ENCODE measurements at regions not wholly inside any gene's neighbourhood (a gene's known extent, or its start where the extent isn't known, plus 50 kb on each side); places are given as distances from the start of the nearest gene placed in this dataset.
"Not testable (repeated sequence)": the region's sequence is repeated elsewhere in the genome, so short reads cannot be mapped to it uniquely, and the experiment has no call there.

DNA sequence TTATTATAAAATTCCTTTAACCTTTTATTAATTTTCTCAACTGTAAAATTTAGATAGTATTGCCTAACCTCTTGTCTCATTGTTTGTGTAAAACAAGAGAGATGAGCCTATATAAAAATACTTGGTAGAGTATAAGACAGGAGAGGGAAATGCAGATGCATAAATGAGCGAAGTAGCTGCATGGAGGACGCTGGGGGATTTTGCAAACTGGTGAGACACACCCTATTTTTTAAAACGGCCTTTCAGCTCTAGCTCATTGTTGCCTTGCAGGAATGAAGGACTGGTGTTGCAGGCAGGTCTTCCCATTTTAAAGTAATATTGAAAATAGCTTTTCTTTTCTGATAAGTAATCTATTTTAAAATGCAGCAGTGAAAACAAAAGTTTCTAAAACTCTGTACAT, 435.3 kb upstream of the HNRNPA3 start:
- DNase-seq, result no peak

DNA sequence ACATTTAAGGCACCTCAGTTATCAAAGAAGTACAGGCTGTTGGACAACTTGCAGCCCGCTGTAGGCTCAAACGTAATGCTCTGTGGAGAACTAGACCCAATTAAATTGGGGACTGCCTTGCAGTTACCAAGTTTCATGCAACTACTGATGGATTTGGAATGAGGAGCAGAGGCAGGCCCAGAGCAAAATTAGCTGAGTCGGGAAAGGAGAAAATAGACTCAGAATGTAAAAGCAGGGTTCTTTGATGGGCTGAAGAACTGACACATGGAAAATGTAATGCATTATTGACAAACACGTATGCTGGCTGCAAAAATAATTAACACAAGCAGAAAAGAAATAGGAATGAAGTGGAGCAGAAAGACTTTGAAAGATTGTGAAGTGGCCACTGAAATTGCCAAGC, 432.7 kb upstream of the HNRNPA3 start:
- no peak for DNase-seq

DNA sequence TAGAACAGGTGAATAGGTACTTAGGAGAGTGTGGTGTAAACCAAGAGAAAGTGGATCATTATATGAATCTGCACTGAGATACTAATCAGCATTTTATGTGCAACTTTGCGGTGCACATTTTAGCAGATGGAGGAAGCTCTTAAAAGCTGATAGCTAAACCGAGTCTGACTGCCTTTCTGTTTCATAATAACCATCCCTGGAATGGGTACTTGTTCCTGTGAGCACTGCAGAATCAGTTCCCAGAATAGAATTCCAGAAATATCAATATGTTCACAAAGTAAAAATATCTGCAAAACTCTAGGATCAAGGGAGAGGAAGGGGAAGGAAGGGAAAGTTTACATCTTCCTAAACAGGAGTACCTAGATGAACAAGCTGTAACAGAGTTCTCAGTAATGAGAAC, 432.2 kb upstream of the HNRNPA3 start:
- no peak for DNase-seq

DNA sequence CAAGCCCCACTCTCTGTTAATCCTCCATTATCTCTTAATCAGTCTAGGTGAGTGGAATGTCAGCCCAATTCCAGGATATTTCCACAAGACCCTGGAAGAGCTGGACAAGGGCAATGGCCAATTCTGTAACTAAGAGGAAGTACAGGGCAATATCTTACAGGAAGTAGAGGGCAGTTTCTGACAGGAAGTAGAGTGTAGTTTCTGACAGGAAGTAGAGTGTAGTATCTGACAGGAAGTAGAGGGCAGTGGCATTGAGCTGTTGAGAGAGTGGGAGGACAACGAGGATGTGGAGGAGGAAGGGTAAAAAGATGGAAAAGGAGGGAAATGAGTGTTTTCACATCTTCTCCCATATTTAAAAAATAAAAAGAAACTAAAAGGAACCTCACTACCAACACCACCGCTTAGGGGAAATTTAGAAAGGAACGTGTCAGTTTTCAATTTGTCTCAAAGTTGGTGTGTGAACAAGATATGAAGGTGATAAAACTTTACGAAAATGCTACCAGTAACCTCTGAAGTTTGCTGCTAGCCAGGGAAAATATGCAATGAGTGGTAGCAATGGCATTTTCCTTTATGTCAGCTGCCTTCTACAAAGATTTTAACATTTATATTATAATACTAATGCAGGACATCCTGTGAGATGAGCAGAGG, 430.9 kb upstream of the HNRNPA3 start:
- no peak for DNase-seq

DNA sequence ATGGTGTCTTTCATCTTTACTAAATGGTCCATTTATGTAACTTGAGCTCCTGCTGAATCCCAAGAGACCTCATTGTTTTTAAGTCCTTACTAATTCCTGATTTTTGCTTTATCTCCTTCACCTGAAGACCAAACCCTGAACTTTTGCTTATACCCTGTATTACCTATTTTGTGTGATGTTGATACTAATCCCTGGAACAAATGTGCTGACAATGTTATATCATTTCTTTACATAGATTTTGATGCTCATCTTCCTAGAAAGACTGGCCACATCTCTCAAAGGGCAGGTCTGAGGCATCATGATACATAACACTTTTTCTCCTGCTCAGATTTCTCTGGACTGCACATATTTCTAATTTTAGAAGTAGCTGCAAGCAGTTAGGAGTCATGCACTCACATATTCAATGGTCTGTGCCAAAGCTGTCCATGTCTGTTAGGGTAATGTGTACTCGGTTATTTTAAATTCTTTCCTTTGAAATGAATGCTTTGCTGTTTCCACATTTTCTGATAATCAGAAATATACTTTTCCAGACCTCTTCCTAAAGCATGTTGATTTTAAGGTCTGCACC, 427.9 kb upstream of the HNRNPA3 start:
- no peak for DNase-seq

DNA sequence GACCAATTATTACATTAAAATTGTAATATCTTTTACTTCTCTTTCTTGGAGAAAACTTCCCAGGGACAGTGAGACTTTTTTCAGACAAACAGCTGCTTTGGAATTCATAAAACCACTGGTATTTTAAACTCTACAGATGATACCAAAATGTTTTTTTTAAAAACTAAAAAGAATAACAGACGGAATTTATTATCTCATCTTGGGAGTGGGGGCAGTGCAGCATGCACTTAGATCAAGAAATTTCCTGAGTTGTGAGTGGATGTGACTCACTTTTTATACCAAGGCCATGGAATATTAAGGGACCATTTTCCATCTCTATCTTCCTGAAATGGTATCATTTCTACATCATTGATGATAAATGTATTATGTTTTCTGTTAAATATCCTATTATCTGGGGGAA, 422.8 kb upstream of the HNRNPA3 start:
- no peak for DNase-seq

DNA sequence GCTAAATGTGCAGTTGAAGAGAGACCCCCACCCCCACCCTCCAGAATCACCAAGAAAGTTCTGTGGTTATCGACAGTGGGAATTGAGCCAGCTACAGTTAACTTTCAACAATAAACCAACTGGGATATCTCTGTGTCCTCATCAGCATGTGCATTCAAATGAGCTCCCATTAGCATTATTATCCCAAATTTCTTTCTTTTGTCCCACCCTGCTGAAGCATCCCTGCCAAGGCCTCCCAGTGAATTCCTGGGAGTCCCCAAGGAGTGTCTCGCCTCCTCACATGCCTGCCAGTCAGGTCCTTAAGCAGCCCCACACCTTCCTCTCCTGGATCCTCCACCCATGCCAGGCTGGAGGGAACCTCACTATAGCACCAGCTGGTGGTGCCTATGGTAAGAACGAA, 422.1 kb upstream of the HNRNPA3 start:
- no peak for DNase-seq

DNA sequence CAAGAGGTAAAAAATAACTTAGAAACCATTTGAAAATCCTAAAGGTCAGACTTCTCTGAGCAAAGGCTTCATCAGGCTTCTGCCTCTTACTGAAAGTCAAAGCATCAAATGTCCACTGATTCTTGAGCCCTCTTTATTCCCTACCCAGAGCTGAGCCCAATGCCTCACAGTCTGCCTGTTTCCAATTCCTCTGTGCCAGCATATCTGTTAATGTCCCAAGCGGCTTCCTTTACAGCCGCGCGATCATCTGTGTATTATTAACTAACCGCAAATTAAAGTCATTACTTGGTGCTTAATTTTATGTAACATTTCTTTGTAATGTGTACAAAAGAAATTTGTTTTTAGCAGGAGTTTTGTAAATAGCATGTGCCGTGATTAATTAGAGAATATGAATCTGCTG, 418.8 kb upstream of the HNRNPA3 start:
- no peak for DNase-seq

DNA sequence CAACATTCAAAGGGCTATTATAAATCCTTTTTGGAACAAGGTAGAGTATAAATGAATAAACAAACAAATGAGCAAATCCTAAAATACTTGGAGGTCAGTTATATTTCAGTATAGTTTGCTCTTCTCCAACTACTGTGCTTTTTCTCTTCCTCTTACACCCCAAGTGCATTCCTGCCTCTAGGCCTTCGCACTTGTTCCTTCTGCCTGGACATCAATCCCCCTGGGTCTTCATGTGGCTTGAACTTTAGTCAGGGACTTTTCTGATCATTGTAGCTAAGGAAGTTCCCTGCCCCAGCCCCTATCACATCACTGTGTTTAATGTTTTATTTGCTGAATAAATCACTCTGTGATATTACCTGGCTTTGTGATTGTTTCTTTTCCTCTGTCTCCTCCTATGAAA, 418.2 kb upstream of the HNRNPA3 start:
- DNase-seq, result no peak

DNA sequence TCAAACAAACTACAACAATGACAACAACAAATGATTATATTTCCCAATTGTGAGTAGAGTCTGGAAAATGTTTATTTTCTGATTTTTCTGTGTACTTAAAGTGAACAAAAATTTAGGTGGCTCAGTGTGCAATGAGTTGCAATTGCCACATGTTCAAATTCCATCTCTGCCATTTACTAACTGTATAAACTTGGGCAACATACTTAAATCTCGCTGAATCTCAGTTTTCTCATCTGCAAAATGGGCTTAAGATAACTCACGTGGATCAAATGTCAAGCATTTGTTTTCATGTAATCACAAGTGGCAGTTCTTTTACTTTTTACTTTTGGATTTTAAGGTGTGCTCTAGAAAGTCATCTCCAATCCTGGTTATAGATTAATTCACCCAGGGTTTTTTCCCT, 416.8 kb upstream of the HNRNPA3 start:
- no peak for DNase-seq

DNA sequence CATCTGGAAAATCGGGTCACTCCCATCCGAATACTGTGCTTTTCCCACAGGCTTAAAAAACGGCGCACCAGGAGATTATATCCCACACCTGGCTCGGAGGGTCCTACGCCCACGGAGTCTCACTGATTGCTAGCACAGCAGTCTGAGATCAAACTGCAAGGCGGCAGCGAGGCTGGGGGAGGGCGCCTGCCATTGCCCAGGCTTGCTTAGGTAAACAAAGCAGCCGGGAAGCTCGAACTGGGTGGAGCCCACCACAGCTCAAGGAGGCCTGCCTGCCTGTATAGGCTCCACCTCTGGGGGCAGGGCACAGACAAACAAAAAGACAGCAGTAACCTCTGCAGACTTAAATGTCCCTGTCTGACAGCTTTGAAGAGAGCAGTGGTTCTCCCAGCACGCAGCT, 415.9 kb upstream of the HNRNPA3 start:
- DNase-seq, result not testable (repeated sequence)

DNA sequence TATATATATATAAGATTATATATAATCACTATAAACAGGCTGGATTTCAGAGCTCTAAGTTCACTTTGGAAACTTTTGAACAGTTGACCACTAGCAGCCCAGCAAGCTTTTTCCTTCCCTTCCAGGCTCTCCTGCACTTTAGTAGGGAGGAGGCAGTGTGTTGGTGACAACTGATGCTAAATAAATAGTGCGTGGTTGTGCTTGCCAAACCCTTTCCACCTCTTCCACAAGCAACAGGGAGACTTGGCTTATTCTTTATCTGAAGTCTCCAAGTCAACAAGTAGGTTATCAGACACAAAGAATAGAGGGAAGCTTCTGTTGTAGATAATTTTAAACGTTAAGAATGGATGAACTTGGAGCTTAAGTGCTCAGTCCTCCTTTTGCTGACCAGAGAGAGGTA, 408.2 kb upstream of the HNRNPA3 start:
- no peak for DNase-seq

DNA sequence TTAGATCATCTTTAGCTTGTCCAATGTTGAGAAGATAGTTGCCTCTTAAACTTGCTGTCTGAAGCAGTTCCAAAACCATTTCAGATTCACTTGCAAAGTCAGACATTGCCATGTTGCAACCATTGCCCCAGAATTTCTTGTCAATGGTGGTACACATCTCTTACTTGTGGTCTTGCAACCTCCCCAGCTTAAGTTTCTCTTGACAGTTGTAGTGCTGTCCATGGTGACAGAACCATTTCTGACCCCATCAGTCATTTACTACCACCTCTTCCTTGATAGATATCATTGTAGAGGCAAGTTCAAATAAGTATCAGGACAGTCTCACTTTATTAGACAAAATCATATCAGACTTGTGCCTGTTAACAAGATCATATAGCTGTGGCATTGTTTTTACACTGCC, 407.2 kb upstream of the HNRNPA3 start:
- DNase-seq, result no peak

DNA sequence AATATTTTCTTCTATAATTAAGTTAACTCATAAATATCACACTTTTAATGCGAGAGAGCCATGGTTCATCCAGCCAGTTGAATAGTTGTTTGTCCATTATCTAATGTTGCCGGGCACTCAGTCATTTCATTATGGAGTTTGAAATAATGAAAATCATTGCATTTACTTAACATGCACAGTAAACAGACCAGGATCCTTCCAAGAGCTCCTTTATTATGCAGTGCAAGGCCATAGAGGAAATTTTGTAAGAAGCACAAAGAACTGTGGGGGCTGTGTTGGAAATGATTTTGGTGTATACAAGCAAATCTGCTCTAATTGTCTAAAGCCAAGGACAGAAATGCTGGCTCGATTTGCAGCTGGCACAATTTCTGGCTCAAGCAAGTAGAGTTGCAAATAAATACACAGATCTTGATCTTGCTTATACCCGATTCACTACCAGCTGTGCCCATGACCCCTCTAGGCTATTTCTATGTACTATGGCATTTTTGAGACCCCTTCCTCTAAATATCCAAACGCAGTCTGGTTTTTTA, 400.3 kb upstream of the HNRNPA3 start:
- DNase-seq, result no peak

DNA sequence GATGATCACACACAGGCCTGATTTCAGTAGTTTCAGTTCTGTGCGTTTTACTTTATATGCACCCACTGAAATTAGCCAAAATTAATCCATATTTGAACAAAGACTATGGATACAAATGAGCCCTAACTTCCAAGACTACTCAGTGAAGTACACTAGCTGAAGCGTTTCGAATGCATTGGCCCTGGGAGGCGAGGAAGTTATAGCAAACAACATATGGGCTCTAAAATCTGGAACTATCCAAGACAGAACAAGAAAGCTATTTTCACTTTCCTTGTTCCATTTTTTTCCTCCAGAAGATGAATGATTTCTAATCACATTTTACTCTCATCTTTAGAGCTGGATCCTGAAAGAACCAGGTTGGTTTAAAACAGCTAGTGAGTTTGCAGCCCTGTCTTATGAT, 399.4 kb upstream of the HNRNPA3 start:
- no peak for DNase-seq

DNA sequence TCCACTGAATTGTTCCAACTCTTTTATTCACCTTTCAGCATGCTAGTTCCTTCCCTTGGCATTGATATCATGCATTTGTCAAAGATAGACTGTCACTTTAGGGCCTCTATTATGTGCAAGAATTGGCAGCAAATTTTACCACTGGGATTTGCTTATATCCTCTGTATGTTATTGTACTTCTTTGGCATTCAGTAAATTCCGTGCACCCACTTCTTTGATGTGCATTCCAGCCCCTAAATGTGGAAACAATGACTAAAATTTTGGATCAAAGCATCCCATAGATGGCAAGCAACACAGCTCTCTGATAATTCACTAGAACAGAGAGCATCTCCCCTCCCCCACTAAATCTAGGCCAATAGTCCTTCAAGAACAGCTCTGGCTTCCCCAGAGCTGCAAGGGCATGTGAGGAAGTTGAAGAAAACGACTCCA, 399.0 kb upstream of the HNRNPA3 start:
- no peak for DNase-seq

DNA sequence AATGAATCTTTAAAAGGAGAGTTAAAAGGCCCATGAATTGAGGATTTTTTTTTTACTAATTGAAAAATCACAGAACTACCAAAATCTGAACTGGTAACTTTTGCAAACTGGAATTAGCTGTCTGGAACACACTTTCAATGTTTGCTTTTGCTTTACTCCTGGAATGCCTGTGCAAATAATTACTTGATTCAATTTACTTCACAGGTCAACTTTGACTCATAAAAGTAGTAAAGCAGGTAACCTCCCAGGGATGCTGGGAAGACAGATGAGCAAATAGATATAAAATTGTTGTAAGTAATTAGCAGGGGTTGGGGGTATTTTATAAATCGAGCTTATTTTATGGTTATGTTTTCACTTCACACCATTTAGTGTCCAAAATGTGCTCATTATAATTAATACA, 398.3 kb upstream of the HNRNPA3 start:
- no peak for DNase-seq

DNA sequence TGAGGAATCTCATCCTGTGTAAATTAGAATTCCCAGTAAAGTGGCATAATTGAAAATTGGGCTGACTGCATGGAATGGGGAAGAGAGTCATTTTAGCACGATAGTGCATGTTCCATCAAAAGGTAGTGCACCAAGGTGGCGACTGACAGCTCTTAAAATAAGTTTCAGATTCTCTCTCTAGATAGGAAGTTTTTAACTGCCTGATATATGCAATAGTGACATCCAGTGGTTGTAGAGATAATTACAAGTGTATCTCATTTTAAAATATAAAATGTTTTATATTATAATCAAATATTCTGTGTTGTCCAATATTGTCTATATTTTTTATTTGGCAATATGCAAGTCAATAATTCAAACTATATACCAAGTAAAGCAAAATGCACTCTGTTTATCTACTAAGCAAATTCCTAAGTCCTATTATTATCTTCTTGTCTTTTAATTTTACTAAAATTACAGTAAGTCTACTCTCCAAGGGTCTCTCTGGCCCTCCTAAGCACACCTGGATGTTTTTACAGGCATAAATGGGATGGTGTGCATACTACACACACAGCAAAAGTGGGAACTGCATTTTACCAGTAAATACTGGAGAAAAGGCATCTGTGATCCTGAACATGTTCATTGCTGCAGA, 397.7 kb upstream of the HNRNPA3 start:
- DNase-seq, result peak; percentile 16 to 52

DNA sequence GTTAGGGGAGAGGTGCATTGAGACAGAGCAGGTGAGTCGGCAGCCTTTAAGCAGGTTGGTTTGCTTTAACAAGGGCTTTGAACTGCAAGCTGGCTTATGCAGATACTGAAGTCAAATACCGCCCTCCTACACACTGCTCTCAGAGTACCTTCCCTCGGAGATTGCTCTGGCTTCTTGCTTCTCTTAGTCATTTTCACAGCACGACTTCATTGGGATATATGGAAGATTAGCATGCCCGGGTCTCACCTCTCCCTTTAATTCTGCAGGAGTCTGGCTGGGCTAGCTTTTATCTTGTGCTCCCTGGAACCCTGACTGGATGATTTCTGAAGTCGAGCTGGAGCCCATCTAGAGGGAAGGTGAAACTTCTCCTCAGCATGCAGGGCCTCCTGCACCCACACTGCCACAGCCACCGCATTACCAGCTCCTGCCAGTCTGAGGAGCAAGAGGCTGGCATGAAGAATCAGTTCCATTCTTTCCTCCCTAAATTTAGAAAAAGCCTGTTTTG, 395.5 kb upstream of the HNRNPA3 start:
- DNase-seq, result peak in 1 of 2 experiments; percentile 5

DNA sequence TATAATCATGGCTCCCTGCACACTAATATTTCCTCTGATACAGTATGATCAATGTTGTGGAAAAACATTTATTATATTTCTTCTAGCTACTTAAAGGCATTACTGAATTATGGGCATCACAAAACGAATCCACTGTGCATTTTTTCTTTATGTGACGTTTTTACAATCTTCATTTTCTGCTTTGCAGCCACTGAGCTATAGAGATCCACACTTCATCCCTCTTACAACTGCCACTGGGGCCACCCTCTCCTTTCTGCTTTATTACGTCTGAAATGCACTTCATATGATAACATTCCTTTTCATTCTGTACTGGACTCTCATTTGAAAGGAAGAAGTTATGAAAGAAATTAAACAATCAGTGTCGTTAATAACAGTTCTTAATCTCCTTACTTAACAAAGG, 394.5 kb upstream of the HNRNPA3 start:
- no peak for DNase-seq

DNA sequence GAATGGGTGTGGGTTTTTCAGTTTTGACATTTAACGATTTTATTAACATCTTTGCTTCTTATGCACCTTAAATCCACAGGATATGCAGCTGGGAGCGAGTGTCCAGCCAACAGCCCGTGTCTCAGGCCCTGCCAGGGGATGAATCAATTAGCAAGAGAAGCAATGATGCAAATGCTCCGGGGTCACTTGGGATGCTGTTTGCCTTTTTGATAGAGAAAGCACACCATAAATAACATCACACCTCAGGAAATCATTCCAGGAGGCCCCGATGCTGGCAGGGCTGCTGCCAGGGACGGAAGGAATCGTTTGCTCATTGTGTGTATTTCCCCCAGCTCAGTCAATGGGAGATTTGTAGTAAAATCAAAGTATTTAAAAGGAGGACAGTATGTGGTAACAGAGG, 394.0 kb upstream of the HNRNPA3 start:
- no peak for DNase-seq

DNA sequence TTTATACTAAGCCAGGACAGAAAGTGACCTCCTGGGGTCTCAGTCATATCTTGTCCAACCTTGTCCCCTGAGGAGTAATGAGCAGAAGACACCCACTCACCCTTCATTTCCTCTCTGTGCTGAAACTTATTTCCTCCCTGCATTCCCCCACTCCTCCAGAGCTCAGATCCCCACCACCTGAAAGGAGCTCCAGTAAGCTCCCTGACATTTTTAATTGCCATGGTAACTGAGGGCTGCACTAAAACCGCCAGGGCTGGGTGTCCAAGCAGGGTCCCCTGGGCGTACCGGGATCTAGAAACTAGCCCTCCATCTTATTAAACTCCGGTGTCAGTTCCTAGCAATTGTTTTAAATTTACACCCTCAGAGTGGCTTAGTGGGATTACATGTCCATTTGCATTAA, 393.3 kb upstream of the HNRNPA3 start:
- DNase-seq, result peak in 1 of 2 experiments; percentile 16

DNA sequence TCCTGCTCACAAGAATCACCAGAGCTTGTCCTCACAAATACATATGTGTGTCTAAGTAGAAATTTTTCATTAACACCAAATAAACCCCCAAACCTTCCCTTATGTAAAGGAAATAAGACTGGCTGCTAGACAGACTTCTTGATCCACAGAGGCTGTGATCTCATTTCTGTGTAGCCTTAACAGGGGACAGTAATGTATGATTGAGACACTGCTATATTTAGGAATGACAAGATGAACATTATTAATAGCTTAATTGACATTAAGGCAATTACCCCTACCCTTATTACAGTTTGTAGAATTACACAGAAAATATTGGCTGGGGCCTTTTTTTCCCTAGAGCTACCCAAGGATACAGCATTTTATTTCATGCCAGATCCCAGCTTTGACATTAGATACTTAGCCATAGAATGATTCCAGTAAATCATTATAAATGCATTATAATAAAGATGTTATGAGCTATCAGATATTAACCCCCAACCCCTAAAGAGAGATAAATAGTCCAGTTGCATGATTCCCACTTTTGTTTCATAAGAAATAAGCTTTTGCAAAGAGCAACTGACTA, 392.1 kb upstream of the HNRNPA3 start:
- DNase-seq, result no peak

DNA sequence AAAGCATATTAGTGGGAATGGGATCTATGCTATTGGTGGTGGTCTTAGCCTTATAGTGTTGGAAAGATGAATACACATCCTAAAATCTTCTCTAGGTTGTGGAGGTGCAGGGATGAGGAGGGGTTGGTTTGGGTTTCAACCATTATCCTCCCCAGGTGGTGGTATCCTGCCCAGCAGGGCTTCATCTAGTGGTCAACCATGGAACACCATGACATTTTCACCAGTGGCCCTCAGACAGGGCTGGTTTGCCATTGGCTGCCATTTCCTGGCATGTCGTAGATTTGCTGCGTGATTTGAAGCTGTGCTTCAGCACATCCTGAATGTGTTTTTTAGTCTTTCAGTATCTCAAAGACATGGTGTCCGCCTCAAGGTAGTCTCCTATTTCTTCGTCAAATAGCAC, 391.2 kb upstream of the HNRNPA3 start:
- no peak for DNase-seq

All from NCI-H524 (cell line).